K562 (cell line): ENCODE measurements at regions not wholly inside any gene's neighbourhood (a gene's known extent, or its start where the extent isn't known, plus 50 kb on each side); places are given as distances from the start of the nearest gene placed in this dataset.

ENCODE experiments used
- ATAC-seq: fragments of 200-7000 bp; cut with Tn5 transposase; 3 replicates; pipeline ENCODE4 v1.9.1; 2020; ENCODE audit warnings: moderate library complexity
- BruUV-seq: library from RNA; stranded (reverse); fragments of 400-500 nt; replicated peaks from 2 replicates; lab custom pipeline; 2021; lab: Mats Ljungman, UMichigan
- CTCF ChIA-PET: fragments of 300-600 bp; formaldehyde crosslinking; extraction: SDS; loops from one replicate; lab custom pipeline; 2021; ENCODE audit warnings: low intra/inter-chr PET ratio; lab: Yijun Ruan, JAX
- POLR2A ChIA-PET: fragments of 300-600, 350-650 bp; sonication (Branson Sonifier 250); formaldehyde crosslinking; extraction: SDS; loops from one replicate; lab custom pipeline; 2021; ENCODE audit warnings: antibody characterized with exemption, inconsistent platforms; lab: Yijun Ruan, JAX
- DNase-seq, 4 experiments: peaks; one replicate each; pipeline versions ENCODE4 v3.0.0 to v3.0.0-alpha.2; 2011 to 2018; ENCODE audit warnings: low spot score in 3 of 4, mixed read lengths in 3 of 4; ENCODE audit errors: extremely low read depth in 1 of 4
- FAIRE-seq: peaks from 2 replicates; lab custom pipeline; 2011; peaks lifted over from hg19 to GRCh38; lab: Jason Lieb, UNC
- H2AFZ ChIP-seq: 2 replicates; pipeline ENCODE4 v1.6.0; 2011; ENCODE audit warnings: low read depth, low read length, control low read depth, inconsistent platforms
- H3K27ac ChIP-seq: fragments of 200-600 bp; 3 replicates; pipeline ENCODE4 v1.8.0; 2011; ENCODE audit warnings: low read depth, mild to moderate bottlenecking, control low read depth, inconsistent platforms, low read length, moderate library complexity, mixed read lengths; ENCODE audit errors: extremely low read depth
- H3K27me3 ChIP-seq, 2 experiments: fragments of 300-600 bp in 1 of 2; 2 replicates in 1 of 2; 3 replicates in 1 of 2; pipeline versions ENCODE4 v1.6.0 to v1.8.0; 2011; ENCODE audit warnings: inconsistent platforms in 2 of 2, low read length in 2 of 2, mild to moderate bottlenecking in 1 of 2, mixed read lengths in 1 of 2, moderate library complexity in 1 of 2; ENCODE audit not compliant: control insufficient read depth in 2 of 2, insufficient read depth in 2 of 2
- H3K36me3 ChIP-seq: fragments of 300-600 bp; 3 replicates; pipeline ENCODE4 v1.8.0; 2011; ENCODE audit warnings: mild to moderate bottlenecking, low read length, inconsistent platforms; ENCODE audit not compliant: control insufficient read depth, insufficient read depth
- H3K4me1 ChIP-seq, 2 experiments: fragments of 200-600 bp in 1 of 2; replicated peaks in 1 of 2; 2 replicates in 1 of 2; 3 replicates in 1 of 2; pipeline versions ENCODE4 v1.5.1 to v1.8.0; 2011; ENCODE audit warnings: inconsistent platforms in 2 of 2, low read length in 2 of 2, mild to moderate bottlenecking in 1 of 2, mixed read lengths in 1 of 2, moderate library complexity in 1 of 2; ENCODE audit not compliant: control insufficient read depth in 2 of 2, insufficient read depth in 2 of 2
- H3K4me2 ChIP-seq: 2 replicates; pipeline ENCODE4 v1.6.1; 2011; ENCODE audit warnings: low read length, control low read depth, inconsistent platforms, mixed read lengths; ENCODE audit not compliant: insufficient read depth
- H3K4me3 ChIP-seq: fragments of 200-600 bp; sonication (generic), shearing (Covaris generic); 2 replicates; pipeline ENCODE4 v1.5.1; 2016; ENCODE audit warnings: control low read depth, inconsistent platforms
- H3K79me2 ChIP-seq: fragments of 200-600 bp; 3 replicates; pipeline ENCODE4 v1.8.0; 2011; ENCODE audit warnings: low read length, inconsistent platforms; ENCODE audit not compliant: control insufficient read depth, insufficient read depth
- H3K9ac ChIP-seq, 2 experiments: 2 replicates each; pipeline versions ENCODE4 v1.6.0 to v1.6.1; 2011; ENCODE audit warnings: low read depth in 2 of 2, low read length in 2 of 2, control low read depth in 1 of 2, inconsistent platforms in 1 of 2, mild to moderate bottlenecking in 1 of 2, mixed read lengths in 1 of 2; ENCODE audit not compliant: insufficient read depth in 1 of 2
- H3K9me1 ChIP-seq: one replicate; pipeline ENCODE4 v1.6.0; 2011; ENCODE audit warnings: inconsistent platforms, mild to moderate bottlenecking, low read length, moderate library complexity; ENCODE audit not compliant: control insufficient read depth, insufficient read depth
- H3K9me3 ChIP-seq: replicated peaks from 2 replicates; pipeline ENCODE4 v1.5.1; 2011; ENCODE audit warnings: low read depth, low read length, inconsistent platforms; ENCODE audit not compliant: control insufficient read depth, insufficient read depth
- H4K20me1 ChIP-seq: replicated peaks from 2 replicates; pipeline ENCODE4 v1.6.1; 2011; ENCODE audit warnings: low read length, inconsistent platforms, mixed read lengths; ENCODE audit not compliant: control insufficient read depth, insufficient read depth
- KAT7 ChIP-seq: sonication (generic); formaldehyde crosslinking; IDR thresholded peaks from 2 replicates; pipeline ENCODE4 v1.8.0; 2022; ENCODE audit warnings: missing genetic modification reagents, mild to moderate bottlenecking, borderline replicate concordance
- MTA1 ChIP-seq: fragments of 450-650 bp; IDR thresholded peaks from 2 replicates; pipeline ENCODE4 v1.6.1; 2017; ENCODE audit warnings: borderline replicate concordance
- MTA2 ChIP-seq: fragments of 450-650 bp; IDR thresholded peaks from 2 replicates; pipeline ENCODE4 v1.6.1; 2016; ENCODE audit warnings: low read depth
- SMARCA5 ChIP-seq: fragments of 450-650 bp; IDR thresholded peaks from 2 replicates; pipeline ENCODE4 v1.6.1; 2016
- SRSF1 ChIP-seq: fragments of 200-400 bp; formaldehyde crosslinking; IDR thresholded peaks from 2 replicates; pipeline ENCODE4 v1.6.1; 2017; ENCODE audit warnings: mild to moderate bottlenecking, low read depth, low read length, moderate library complexity
- SRSF7 ChIP-seq: fragments of 200-400 bp; formaldehyde crosslinking; optimal IDR thresholded peaks from 2 replicates; pipeline ENCODE3; 2017; ENCODE audit warnings: mild to moderate bottlenecking, low read depth, low read length
- ZNF133 ChIP-seq: fragments of 250-450 bp; sonication (Bioruptor Pico); IDR thresholded peaks from 2 replicates; pipeline ENCODE4 v1.4.0; 2020; ENCODE audit warnings: mild to moderate bottlenecking
- ZNF740 ChIP-seq, 3 experiments: fragments of 200-800 bp in 1 of 3; sonication (Bioruptor generic) in 1 of 3; sonication (generic) in 1 of 3; formaldehyde crosslinking in 1 of 3; IDR thresholded peaks; 2 replicates each; pipeline versions ENCODE4 v1.6.1 to v1.8.0; 2016 to 2022; ENCODE audit warnings: mild to moderate bottlenecking in 2 of 3, missing compliant biosample characterization in 2 of 3, missing genetic modification characterization in 2 of 3, missing genetic modification reagents in 1 of 3
- ZSCAN32 ChIP-seq: fragments of 450-650 bp; formaldehyde crosslinking; IDR thresholded peaks from 2 replicates; pipeline ENCODE4 v1.4.0; 2020; ENCODE audit warnings: mild to moderate bottlenecking, moderate library complexity
- WGBS: fragments of 100-300 bp; shearing (Covaris generic); methylation state at CpG from one replicate; pipeline ENCODE4 v1.1.6; 2016; ENCODE audit warnings: low coverage, mixed read lengths; ENCODE audit not compliant: insufficient coverage; ENCODE audit errors: missing lambda C conversion rate; 5-methylcytosine and 5-hydroxymethylcytosine counted together
- in situ Hi-C: fragments of 300-500 bp; cut with MboI; formaldehyde crosslinking; loops from 4 replicates; pipeline ENCODE4 v1.15.0; 2018; ENCODE audit warnings: inconsistent platforms, mixed read lengths
- intact Hi-C: fragments of 100-400 bp; cut with micrococcal nuclease; formaldehyde crosslinking; loops from 2 replicates; pipeline ENCODE4 v1.14.2; 2022

GRCh38 chr5:2184026-2184366 is 301.3 kb upstream of the IRX4 start:
- Histone ChIP-seq H3K27me3 (peaks cover 27 to 75% of the 10 kb centered on the region in 2 experiments), H3K9ac (no peak overlapping the region), H3K4me3 (no peak overlapping the region), H3K36me3 (no peaks in the 10 kb centered on the region), H3K79me2 (no peaks in the 10 kb centered on the region), H3K9me3 (no peaks in the 10 kb centered on the region), H3K4me2 (no peak overlapping the region), H3K27ac (no peak overlapping the region), H3K9me1 (peaks cover 4% of the 10 kb centered on the region), H3K4me1 (no peaks in the 10 kb centered on the region), H2AFZ (no peak overlapping the region), H4K20me1 (peaks cover 27% of the 10 kb centered on the region; the same call in 1 of the 2 replicates)
- 3% methylated on average over 5 of the region's 5 CpGs for WGBS
- ATAC-seq (no peak), DNase-seq (no peak), FAIRE-seq (no peak)
- in situ Hi-C loops = no loop called here
- no TSS peak for BruUV-seq
- ChIA-PET CTCF (no interaction called here), POLR2A (no interaction called here)
- no peak for TF ChIP-seq ZNF740 (CRISPR knock-in tag; IDR thresholded peaks at IDR 0.05)
- TF ChIP-seq ZNF740 (tag; IDR thresholded peaks at IDR 0.05) = no peak
- no peak for TF ChIP-seq MTA2
- no peak for TF ChIP-seq KAT7 (CRISPR knock-in tag)
- TF ChIP-seq SMARCA5 = no peak
- no peak for TF ChIP-seq ZNF133 (CRISPR knock-in tag)
- no peak for TF ChIP-seq SRSF7
- no peak for TF ChIP-seq SRSF1
- TF ChIP-seq ZSCAN32 = no peak
- TF ChIP-seq MTA1 = no peak
- intact Hi-C loops = no loop called here
